ENCODE measurements at regions not wholly inside any gene's neighbourhood (a gene's known extent, or its start where the extent isn't known, plus 50 kb on each side); places are given as distances from the start of the nearest gene placed in this dataset.

DNA sequence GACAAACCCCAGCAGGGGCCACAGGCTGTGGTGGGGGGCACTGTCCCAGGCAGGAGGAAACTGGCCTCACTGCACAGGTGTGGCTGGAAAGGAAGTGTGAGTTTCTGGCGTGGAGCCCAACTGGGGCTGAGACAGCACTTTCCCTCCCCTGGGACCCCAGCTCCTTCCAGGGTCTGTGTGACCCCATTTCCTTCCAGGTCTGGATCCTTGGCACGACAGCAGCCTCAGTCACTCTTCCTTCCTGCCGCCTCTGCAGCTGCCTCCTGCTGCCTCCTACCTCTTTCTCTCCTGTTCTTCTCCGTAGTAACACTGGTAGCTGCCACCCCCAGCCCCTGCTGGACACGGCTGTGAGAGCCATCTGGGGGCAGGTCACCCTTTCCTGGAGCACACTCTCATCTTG is 88.0 kb downstream of the SIK1 start:
- Histone ChIP-seq H3K9me3 (ENCODE audit: low read depth) (no peaks in the 10 kb centered on the region), H3K27me3 (no peaks in the 10 kb centered on the region), H3K4me1 (ENCODE audit: low read depth) (peaks cover 3% of the 10 kb centered on the region), H3K36me3 (no peaks in the 10 kb centered on the region), H3K27ac (no peak overlapping the region), H3K4me3 (no peak overlapping the region)
- DNase-seq (ENCODE audit: low read depth in 1 of 2, low spot score in 1 of 2): no peak
- TF ChIP-seq, protein P1, sequence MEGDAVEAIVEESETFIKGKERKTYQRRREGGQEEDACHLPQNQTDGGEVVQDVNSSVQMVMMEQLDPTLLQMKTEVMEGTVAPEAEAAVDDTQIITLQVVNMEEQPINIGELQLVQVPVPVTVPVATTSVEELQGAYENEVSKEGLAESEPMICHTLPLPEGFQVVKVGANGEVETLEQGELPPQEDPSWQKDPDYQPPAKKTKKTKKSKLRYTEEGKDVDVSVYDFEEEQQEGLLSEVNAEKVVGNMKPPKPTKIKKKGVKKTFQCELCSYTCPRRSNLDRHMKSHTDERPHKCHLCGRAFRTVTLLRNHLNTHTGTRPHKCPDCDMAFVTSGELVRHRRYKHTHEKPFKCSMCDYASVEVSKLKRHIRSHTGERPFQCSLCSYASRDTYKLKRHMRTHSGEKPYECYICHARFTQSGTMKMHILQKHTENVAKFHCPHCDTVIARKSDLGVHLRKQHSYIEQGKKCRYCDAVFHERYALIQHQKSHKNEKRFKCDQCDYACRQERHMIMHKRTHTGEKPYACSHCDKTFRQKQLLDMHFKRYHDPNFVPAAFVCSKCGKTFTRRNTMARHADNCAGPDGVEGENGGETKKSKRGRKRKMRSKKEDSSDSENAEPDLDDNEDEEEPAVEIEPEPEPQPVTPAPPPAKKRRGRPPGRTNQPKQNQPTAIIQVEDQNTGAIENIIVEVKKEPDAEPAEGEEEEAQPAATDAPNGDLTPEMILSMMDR (IDR thresholded peaks at IDR 0.05; ENCODE audit: low read depth, low read length): no peak

DNA sequence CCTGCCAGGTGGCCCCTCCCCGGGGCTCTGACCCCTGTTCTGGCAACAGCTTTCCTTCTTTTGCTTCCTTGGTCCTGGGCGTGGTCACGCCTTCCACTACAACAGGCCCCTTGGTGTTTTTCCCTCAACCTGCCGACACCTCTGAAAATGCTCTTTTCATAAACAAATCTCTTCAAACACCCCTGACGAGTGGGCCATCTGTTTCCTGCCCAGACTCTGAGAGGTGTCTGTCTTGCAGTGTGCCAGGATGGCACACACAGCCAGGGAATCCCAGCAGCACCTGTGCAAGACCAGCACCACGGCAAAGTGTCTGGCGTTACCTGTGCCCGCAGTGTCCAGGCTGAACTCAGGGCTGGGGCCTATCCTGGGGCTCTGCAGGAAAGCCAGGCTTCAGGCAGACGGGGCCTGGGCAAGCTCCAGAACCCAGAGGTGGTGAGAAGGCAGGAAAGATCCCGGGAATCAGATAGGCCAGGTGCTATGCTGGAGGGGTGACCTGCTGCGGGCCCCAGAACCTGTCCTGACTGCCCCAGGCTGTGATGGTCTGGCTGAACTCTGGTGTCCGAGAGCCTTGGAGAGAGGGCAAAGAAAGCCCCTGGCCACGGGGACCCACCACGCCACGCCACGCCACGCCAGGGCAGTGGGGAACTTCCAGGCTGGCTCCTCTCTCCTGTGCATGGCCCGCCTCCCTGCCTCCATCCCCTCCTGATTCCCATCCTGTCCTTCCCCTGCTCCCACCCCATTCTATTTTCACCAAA is 88.9 kb downstream of the SIK1 start:
- Histone ChIP-seq H3K4me1 (ENCODE audit: low read depth) (peaks cover 9% of the 10 kb centered on the region), H3K36me3 (no peaks in the 10 kb centered on the region)
- TF ChIP-seq, protein P1 (IDR thresholded peaks at IDR 0.05; ENCODE audit: low read depth, low read length): no peak

DNA sequence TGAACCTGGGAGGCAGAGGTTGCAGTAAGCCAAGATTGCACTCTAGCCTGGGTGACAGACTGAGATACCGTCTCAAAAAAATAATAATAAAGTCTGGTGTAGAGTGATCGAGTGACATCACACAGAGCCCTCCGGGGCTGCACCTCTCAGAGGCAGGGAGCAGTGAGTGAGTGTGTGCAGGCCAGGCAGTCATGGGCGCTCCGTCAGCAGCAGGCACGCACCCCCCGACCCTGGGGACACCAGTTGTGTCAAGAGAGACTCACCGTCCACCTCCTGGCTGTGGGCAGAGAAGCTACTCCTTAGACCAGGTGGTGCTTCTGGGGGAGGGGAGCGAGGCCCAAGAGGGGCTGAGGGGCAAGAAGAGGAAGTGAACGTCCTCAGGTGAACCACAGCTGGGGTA is 91.8 kb downstream of the SIK1 start:
- DNase-seq (ENCODE audit: low read depth in 1 of 2, low spot score in 1 of 2): no peak
- TF ChIP-seq, protein P1 (IDR thresholded peaks at IDR 0.05; ENCODE audit: low read depth, low read length): no peak
- no peaks in the 10 kb centered on the region for H3K27me3 ChIP-seq

More for the DNA sequence above, 88.9 kb downstream of the SIK1 start:
- no peak overlapping the region for H3K27ac ChIP-seq
- no peak for DNase-seq (ENCODE audit: low read depth in 1 of 2, low spot score in 1 of 2)
- no peaks in the 10 kb centered on the region for H3K27me3 ChIP-seq
- no peaks in the 10 kb centered on the region for H3K9me3 ChIP-seq (ENCODE audit: low read depth)
- no peak overlapping the region for H3K4me3 ChIP-seq

DNA sequence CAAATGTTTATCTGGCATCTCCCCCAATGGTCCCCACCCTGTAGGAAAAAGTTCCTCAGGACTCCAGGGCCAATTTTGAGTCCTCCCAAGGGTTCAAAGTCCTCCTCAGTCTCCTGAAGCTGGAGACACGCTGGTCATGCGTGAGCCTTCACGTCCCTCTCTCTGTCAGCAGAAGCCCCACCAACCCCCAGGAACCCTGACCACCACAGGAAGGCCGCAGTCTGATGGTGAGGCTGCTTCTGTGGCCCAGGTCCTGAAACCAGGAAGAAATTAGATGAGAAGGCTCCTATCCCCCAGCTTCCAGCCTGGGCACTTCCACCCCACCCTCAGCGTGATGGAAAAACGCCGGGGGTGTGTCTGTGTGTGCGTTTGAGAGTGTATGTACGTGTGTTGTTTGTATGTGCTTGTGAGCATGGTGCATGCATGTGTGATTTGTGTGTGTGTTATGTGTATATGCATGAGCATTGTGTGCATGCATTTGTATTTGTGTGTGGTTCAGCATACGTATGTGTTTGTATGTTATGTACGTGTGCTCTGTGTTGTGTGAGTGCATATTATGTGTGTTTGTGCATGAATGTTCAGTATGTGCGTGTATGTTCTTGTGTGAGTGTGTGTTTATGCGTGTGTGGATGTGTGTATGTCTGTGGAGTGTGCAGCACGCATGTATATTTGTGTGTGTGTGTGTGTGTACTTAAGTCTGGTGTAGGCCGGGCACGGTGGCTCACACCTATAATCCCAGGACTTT is 92.5 kb downstream of the SIK1 start:
- H3K9me3 ChIP-seq (ENCODE audit: low read depth): no peaks in the 10 kb centered on the region
- DNase-seq (ENCODE audit: low read depth in 1 of 2, low spot score in 1 of 2): no peak
- H3K4me3 ChIP-seq: no peak overlapping the region
- H3K36me3 ChIP-seq: no peaks in the 10 kb centered on the region
- TF ChIP-seq, protein P1 (IDR thresholded peaks at IDR 0.05; ENCODE audit: low read depth, low read length): no peak
- no peaks in the 10 kb centered on the region for H3K27me3 ChIP-seq
- H3K27ac ChIP-seq: peak overlapping the region; percentile 95
- peaks cover 21% of the 10 kb centered on the region for H3K4me1 ChIP-seq (ENCODE audit: low read depth)

More for the DNA sequence above, 91.8 kb downstream of the SIK1 start:
- Histone ChIP-seq H3K36me3 (no peaks in the 10 kb centered on the region), H3K4me3 (no peak overlapping the region), H3K9me3 (ENCODE audit: low read depth) (no peaks in the 10 kb centered on the region), H3K4me1 (ENCODE audit: low read depth) (peaks cover 21% of the 10 kb centered on the region), H3K27ac (no peak overlapping the region)

DNA sequence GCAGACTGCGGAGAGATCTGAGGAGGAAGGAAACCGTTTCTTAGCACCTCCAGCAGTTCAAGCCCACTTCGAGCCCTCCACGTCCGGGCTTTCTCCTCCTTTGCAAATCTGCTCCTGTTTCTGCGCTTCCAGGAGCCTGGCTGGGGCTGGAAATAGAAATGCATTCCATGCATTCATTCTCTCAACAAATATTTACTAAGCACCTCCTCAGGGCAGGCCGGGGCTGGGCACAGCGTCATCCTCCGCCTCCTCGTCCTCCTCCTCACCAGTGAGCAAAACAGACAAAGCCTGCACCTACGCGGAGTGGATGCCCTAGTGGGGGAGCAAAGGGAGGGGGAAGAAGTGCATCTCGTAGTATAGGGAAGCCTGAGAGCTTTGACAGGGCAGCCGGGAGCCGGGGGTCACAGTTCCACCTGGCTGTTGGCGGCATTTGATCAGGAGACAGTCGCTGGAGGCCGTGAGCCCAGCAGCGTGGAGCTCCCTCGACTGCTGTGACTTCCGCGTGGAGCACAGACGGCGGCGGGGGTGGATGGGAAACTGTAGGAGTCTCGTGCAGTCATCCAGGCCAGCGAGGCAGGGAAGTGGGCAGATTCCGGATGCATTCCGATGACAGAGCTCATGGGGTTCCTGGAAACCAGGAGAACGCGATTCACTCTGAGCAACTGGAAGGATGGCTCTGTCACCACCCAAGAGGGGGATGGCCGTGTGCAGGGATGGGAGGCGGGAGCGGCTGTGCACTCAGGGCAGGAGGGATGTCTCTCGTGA is 93.5 kb downstream of the SIK1 start:
- peak; percentile 79 to 92 for DNase-seq (ENCODE audit: low read depth in 1 of 2, low spot score in 1 of 2)
- Histone ChIP-seq H3K27me3 (no peaks in the 10 kb centered on the region), H3K4me3 (no peak overlapping the region), H3K27ac (peak overlapping the region; percentile 95), H3K36me3 (no peaks in the 10 kb centered on the region), H3K9me3 (ENCODE audit: low read depth) (no peaks in the 10 kb centered on the region), H3K4me1 (ENCODE audit: low read depth) (peaks cover 29% of the 10 kb centered on the region)
- TF ChIP-seq, protein P1 (IDR thresholded peaks at IDR 0.05; ENCODE audit: low read depth, low read length): no peak
